ENCODE measurements at regions not wholly inside any gene's neighbourhood (a gene's known extent, or its start where the extent isn't known, plus 50 kb on each side); places are given as distances from the start of the nearest gene placed in this dataset.

DNA sequence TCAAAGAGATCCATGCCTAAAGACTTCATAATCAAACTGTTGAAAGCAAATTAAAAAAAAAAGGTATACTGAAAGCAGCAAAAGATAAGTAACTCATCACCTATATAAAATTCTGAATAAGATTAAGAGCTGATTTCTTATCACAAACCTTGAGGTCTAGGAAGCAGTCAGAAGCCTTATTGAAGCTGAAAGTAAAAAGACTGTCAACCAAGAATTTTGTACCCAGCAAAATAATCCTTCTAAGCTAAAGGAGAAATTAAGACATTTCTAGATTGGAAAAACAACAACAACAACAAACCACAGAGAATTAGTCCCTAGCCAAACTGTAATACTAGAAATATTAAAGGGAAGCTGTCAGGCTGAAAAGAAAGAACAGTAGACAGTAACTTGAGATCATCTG lies 622.9 kb downstream of the PCDH7 start:
- TF ChIP-seq CTCF (conservative IDR thresholded peaks at IDR 0.05 in 1 of 2, IDR thresholded peaks at IDR 0.05 in 1 of 2; ENCODE audit: low read depth in 1 of 2, low read length in 2 of 2) (no peak), EZH2 (IDR thresholded peaks at IDR 0.05; ENCODE audit: low read length, missing control alignments) (no peak)

All from fibroblast of lung (primary cell).